GM23248 (cell line): ENCODE measurements at regions not wholly inside any gene's neighbourhood (a gene's known extent, or its start where the extent isn't known, plus 50 kb on each side); places are given as distances from the start of the nearest gene placed in this dataset.

ENCODE experiments used
- EZH2 ChIP-seq: fragments of 200-600 bp; sonication (generic); IDR thresholded peaks from 2 replicates; pipeline ENCODE4 v1.6.1; 2018; ENCODE audit warnings: antibody characterized with exemption, mild to moderate bottlenecking; ENCODE audit not compliant: insufficient read depth, poor library complexity, severe bottlenecking
- EZH2phosphoT487 ChIP-seq: fragments of 200-600 bp; sonication (generic); IDR thresholded peaks from 2 replicates; pipeline ENCODE4 v1.6.1; 2018; ENCODE audit warnings: antibody characterized with exemption, moderate library complexity, mild to moderate bottlenecking, low read depth; ENCODE audit not compliant: insufficient read depth

DNA sequence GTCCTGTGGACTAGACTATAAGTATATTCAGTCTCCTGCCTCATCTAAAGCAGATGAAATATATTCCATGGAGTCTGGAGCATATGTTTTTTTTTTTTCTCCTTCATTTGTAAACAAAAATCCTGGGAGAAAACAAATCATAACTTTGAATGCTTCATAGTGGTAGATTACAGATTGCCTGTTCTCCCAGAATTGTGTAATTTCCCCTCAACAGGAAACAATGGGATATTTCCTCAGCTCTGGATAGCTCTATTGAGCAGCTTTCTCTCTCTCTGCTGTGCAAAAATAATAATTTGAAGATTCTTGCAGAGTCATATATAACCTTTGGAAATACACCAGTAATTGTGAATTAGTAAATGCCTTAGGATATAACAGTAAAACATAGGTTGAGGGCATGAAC is 1406.6 kb upstream of the ACVR2A start:
- no peak for TF ChIP-seq EZH2
- no peak for TF ChIP-seq EZH2phosphoT487
